Colonic mucosa (tissue), 4 donors: ENCODE measurements at regions not wholly inside any gene's neighbourhood (a gene's known extent, or its start where the extent isn't known, plus 50 kb on each side); places are given as distances from the start of the nearest gene placed in this dataset.

Source experiments
- DNase-seq: peaks from one replicate; pipeline ENCODE4 v3.0.0-alpha.2; 2020
- H3K27ac ChIP-seq: fragments of 200-600 bp; one replicate; pipeline ENCODE4 v1.8.0; 2021
- H3K27me3 ChIP-seq: fragments of 200-600 bp; one replicate; pipeline ENCODE4 v1.8.0; 2021
- H3K36me3 ChIP-seq: fragments of 200-600 bp; one replicate; pipeline ENCODE4 v1.8.0; 2021
- H3K4me1 ChIP-seq: fragments of 200-600 bp; one replicate; pipeline ENCODE4 v1.8.0; 2021; ENCODE audit warnings: mild to moderate bottlenecking
- H3K4me3 ChIP-seq: fragments of 200-600 bp; one replicate; pipeline ENCODE4 v1.8.0; 2021
- H3K9ac ChIP-seq, 2 donors: one replicate each; pipeline ENCODE4 v1.7.0; 2013; ENCODE audit warnings: control low read depth in 2 of 2, low read depth in 2 of 2, low read length in 2 of 2
- H3K9me3 ChIP-seq: fragments of 200-600 bp; one replicate; pipeline ENCODE4 v1.8.0; 2021
- CTCF ChIP-seq: fragments of 200-600 bp; IDR thresholded peaks from one replicate; pipeline ENCODE4 v1.8.0; 2022; ENCODE audit warnings: antibody characterized with exemption, mild to moderate bottlenecking
- intact Hi-C: fragments of 100-400 bp; cut with DNase I; formaldehyde crosslinking; loops from one replicate; pipeline ENCODE4 v1.14.1; 2022
- donor health status: healthy.
- donor health status: DM: no; HTN: no; CAD: no.
- donor health status: DM: no; HTN: no; CAD: no.

- no peaks in the 10 kb centered on the region for H3K27me3 ChIP-seq
- no peak overlapping the region for H3K9ac ChIP-seq
- H3K4me1 ChIP-seq = no peaks in the 10 kb centered on the region
- no peak for TF ChIP-seq CTCF
- H3K4me3 ChIP-seq = no peak overlapping the region
- no peaks in the 10 kb centered on the region for H3K36me3 ChIP-seq
- intact Hi-C loops = no loop called here
- no peaks in the 10 kb centered on the region for H3K9me3 ChIP-seq
- no peak for DNase-seq
- H3K27ac ChIP-seq = no peak overlapping the region
Observed at GRCh38 chr12:76633415-76633814, 73.8 kb upstream of the OSBPL8 start.

- TF ChIP-seq CTCF = no peak
- intact Hi-C loops = no loop called here
- H3K27me3 ChIP-seq = no peaks in the 10 kb centered on the region
- H3K4me1 ChIP-seq = no peaks in the 10 kb centered on the region
- H3K4me3 ChIP-seq = no peak overlapping the region
- no peak overlapping the region for H3K9ac ChIP-seq
- DNase-seq = no peak
- H3K36me3 ChIP-seq = no peaks in the 10 kb centered on the region
- no peaks in the 10 kb centered on the region for H3K9me3 ChIP-seq
- no peak overlapping the region for H3K27ac ChIP-seq
Observed at GRCh38 chr12:76634133-76634532, 74.6 kb upstream of the OSBPL8 start.

- H3K27ac ChIP-seq = no peak overlapping the region
- intact Hi-C loops = no loop called here
- TF ChIP-seq CTCF = no peak
- no peaks in the 10 kb centered on the region for H3K36me3 ChIP-seq
- DNase-seq = no peak
- no peak overlapping the region for H3K9ac ChIP-seq
- no peaks in the 10 kb centered on the region for H3K27me3 ChIP-seq
- H3K4me1 ChIP-seq = no peaks in the 10 kb centered on the region
- H3K9me3 ChIP-seq = no peaks in the 10 kb centered on the region
- H3K4me3 ChIP-seq = no peak overlapping the region
Observed at GRCh38 chr12:76636121-76636692, 76.6 kb upstream of the OSBPL8 start.

- Histone ChIP-seq H3K27ac (no peak overlapping the region), H3K9me3 (no peaks in the 10 kb centered on the region), H3K9ac (no peak overlapping the region), H3K4me1 (no peaks in the 10 kb centered on the region), H3K27me3 (no peaks in the 10 kb centered on the region), H3K4me3 (no peak overlapping the region), H3K36me3 (no peaks in the 10 kb centered on the region)
- no peak for DNase-seq
- intact Hi-C loops = no loop called here
- no peak for TF ChIP-seq CTCF
Observed at GRCh38 chr12:76637807-76638206, 78.2 kb upstream of the OSBPL8 start.

GRCh38 chr12:76639646-76640045 is 80.1 kb upstream of the OSBPL8 start:
- intact Hi-C loops = no loop called here

More at GRCh38 chr12:76639646-76640045, 80.1 kb upstream of the OSBPL8 start:
- H3K4me3 ChIP-seq = no peak overlapping the region
- H3K36me3 ChIP-seq = no peaks in the 10 kb centered on the region
- H3K4me1 ChIP-seq = no peaks in the 10 kb centered on the region
- no peak for TF ChIP-seq CTCF
- no peak overlapping the region for H3K27ac ChIP-seq
- H3K27me3 ChIP-seq = no peaks in the 10 kb centered on the region
- no peaks in the 10 kb centered on the region for H3K9me3 ChIP-seq
- DNase-seq = no peak
- H3K9ac ChIP-seq = no peak overlapping the region
